ENCODE measurements at regions not wholly inside any gene's neighbourhood (a gene's known extent, or its start where the extent isn't known, plus 50 kb on each side); places are given as distances from the start of the nearest gene placed in this dataset.

DNA sequence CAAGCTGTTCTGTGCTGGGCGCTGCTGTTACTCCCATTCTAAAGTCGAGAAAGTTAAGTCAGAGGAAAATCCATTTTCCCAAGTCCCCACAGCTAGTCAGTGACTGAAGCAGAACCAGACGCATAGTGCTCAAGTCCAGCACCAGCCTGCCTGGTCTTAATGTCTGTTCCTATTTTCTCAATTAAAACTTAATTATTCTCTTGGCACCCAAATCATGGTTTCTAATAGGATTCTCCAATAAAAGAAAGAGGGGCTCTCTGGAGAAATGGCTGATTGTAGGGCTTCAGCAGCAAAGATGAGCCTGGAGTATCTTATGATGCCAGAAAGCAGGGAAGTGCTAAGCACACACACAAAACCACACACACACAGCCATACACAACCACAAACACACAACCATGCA, 531.0 kb upstream of the SALL3 start:
- Histone ChIP-seq H3K27ac (ENCODE audit: control insufficient read depth, insufficient read depth, low read length) (no peak overlapping the region), H4K20me1 (ENCODE audit: control insufficient read depth, extremely low read depth, insufficient read depth, low read length) (no peaks in the 10 kb centered on the region), H3K36me3 (ENCODE audit: control insufficient read depth in 2 of 2, extremely low read depth in 1 of 2, insufficient read depth in 2 of 2, low read length in 2 of 2) (no peaks in the 10 kb centered on the region), H2AFZ (ENCODE audit: control insufficient read depth, low read length) (no peak overlapping the region), H3K9ac (ENCODE audit: control insufficient read depth, extremely low read depth, insufficient read depth, low read length) (no peak overlapping the region), H3K79me2 (ENCODE audit: control insufficient read depth, insufficient read depth, low read length) (no peaks in the 10 kb centered on the region), H3K4me2 (ENCODE audit: control insufficient read depth, extremely low read depth, insufficient read depth, low read depth, low read length) (no peak overlapping the region), H3K4me3 (ENCODE audit: control insufficient read depth in 2 of 3, extremely low read depth in 1 of 3, insufficient read depth in 2 of 3, low read depth in 1 of 3, low read length in 3 of 3) (no peak overlapping the region), H3K4me1 (ENCODE audit: control insufficient read depth, extremely low read depth, insufficient read depth, low read length) (no peaks in the 10 kb centered on the region), H3K9me3 (ENCODE audit: control insufficient read depth, low read depth, low read length) (peaks cover 16% of the 10 kb centered on the region), H3K9me1 (ENCODE audit: control insufficient read depth, extremely low read depth, insufficient read depth, low read length) (no peaks in the 10 kb centered on the region), H3K27me3 (ENCODE audit: control insufficient read depth, extremely low read depth, insufficient read depth, low read length) (no peaks in the 10 kb centered on the region)
- dilution Hi-C loops (cut with MboI; ENCODE audit: extremely low pct_ligation_motif_present, low sequenced_read_pairs): no loop called here
- DNase-seq (ENCODE audit: low read depth, low spot score) (no peak), FAIRE-seq (no peak)
- TF ChIP-seq, protein P1, sequence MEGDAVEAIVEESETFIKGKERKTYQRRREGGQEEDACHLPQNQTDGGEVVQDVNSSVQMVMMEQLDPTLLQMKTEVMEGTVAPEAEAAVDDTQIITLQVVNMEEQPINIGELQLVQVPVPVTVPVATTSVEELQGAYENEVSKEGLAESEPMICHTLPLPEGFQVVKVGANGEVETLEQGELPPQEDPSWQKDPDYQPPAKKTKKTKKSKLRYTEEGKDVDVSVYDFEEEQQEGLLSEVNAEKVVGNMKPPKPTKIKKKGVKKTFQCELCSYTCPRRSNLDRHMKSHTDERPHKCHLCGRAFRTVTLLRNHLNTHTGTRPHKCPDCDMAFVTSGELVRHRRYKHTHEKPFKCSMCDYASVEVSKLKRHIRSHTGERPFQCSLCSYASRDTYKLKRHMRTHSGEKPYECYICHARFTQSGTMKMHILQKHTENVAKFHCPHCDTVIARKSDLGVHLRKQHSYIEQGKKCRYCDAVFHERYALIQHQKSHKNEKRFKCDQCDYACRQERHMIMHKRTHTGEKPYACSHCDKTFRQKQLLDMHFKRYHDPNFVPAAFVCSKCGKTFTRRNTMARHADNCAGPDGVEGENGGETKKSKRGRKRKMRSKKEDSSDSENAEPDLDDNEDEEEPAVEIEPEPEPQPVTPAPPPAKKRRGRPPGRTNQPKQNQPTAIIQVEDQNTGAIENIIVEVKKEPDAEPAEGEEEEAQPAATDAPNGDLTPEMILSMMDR (optimal IDR thresholded peaks at IDR 0.05 in 1 of 3, IDR thresholded peaks at IDR 0.05 in 1 of 3, conservative IDR thresholded peaks at IDR 0.05 in 1 of 3; ENCODE audit: extremely low read depth in 1 of 3, insufficient read depth in 2 of 3, low read length in 3 of 3): no peak
- TF ChIP-seq EZH2 (IDR thresholded peaks at IDR 0.05; ENCODE audit: low read length): no peak

DNA sequence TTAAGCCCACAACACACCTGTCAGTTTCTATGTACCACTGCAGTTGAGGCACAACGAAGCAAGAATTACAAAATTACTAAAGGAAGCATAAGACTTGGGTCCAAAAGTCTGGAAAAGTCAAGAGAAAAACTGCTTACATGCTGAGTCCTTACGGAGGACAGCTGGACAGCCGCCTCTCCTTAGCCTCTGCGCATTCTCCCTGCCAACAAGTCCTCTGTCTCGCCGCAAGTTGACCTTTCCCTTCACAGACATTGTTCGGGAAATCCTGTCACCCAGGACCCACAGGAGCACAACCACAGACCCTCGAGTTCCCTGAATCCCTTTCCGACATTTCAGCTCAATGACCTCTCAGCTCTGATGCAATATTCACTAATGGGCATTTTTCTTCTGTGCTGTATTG, 525.4 kb upstream of the SALL3 start:
- H3K27me3 ChIP-seq (ENCODE audit: control insufficient read depth, extremely low read depth, insufficient read depth, low read length): no peaks in the 10 kb centered on the region
- H4K20me1 ChIP-seq (ENCODE audit: control insufficient read depth, extremely low read depth, insufficient read depth, low read length): no peaks in the 10 kb centered on the region
- dilution Hi-C loops (cut with MboI; ENCODE audit: extremely low pct_ligation_motif_present, low sequenced_read_pairs): no loop called here
- no peaks in the 10 kb centered on the region for H3K4me1 ChIP-seq (ENCODE audit: control insufficient read depth, extremely low read depth, insufficient read depth, low read length)
- H3K9me3 ChIP-seq (ENCODE audit: control insufficient read depth, low read depth, low read length): peaks cover 12% of the 10 kb centered on the region
- H3K79me2 ChIP-seq (ENCODE audit: control insufficient read depth, insufficient read depth, low read length): no peaks in the 10 kb centered on the region
- no peaks in the 10 kb centered on the region for H3K9me1 ChIP-seq (ENCODE audit: control insufficient read depth, extremely low read depth, insufficient read depth, low read length)
- no peak overlapping the region for H3K4me3 ChIP-seq (ENCODE audit: control insufficient read depth in 2 of 3, extremely low read depth in 1 of 3, insufficient read depth in 2 of 3, low read depth in 1 of 3, low read length in 3 of 3)
- DNase-seq (ENCODE audit: low read depth, low spot score): no peak
- TF ChIP-seq, protein P1 (optimal IDR thresholded peaks at IDR 0.05 in 1 of 3, IDR thresholded peaks at IDR 0.05 in 1 of 3, conservative IDR thresholded peaks at IDR 0.05 in 1 of 3; ENCODE audit: extremely low read depth in 1 of 3, insufficient read depth in 2 of 3, low read length in 3 of 3): no peak
- TF ChIP-seq EZH2 (IDR thresholded peaks at IDR 0.05; ENCODE audit: low read length): no peak
- no peak overlapping the region for H3K9ac ChIP-seq (ENCODE audit: control insufficient read depth, extremely low read depth, insufficient read depth, low read length)
- no peak overlapping the region for H3K4me2 ChIP-seq (ENCODE audit: control insufficient read depth, extremely low read depth, insufficient read depth, low read depth, low read length)
- no peak overlapping the region for H2AFZ ChIP-seq (ENCODE audit: control insufficient read depth, low read length)
- H3K27ac ChIP-seq (ENCODE audit: control insufficient read depth, insufficient read depth, low read length): no peak overlapping the region
- no peak for FAIRE-seq
- no peaks in the 10 kb centered on the region for H3K36me3 ChIP-seq (ENCODE audit: control insufficient read depth in 2 of 2, extremely low read depth in 1 of 2, insufficient read depth in 2 of 2, low read length in 2 of 2)

Data from keratinocyte (primary cell).